Muscle of back (tissue), 3 donors: ENCODE measurements at regions not wholly inside any gene's neighbourhood (a gene's known extent, or its start where the extent isn't known, plus 50 kb on each side); places are given as distances from the start of the nearest gene placed in this dataset.
"Not testable (repeated sequence)": the region's sequence is repeated elsewhere in the genome, so short reads cannot be mapped to it uniquely, and the experiment has no call there.

Experiments used
- DNase-seq, 3 donors: peaks; one replicate each; pipeline versions ENCODE4 v3.0.0 to v3.0.0-alpha.2; 2013

- no peak for DNase-seq
These were observed 109.5 kb downstream of the SINHCAF start for GRCh38 chr12:31216479-31216878.

DNA sequence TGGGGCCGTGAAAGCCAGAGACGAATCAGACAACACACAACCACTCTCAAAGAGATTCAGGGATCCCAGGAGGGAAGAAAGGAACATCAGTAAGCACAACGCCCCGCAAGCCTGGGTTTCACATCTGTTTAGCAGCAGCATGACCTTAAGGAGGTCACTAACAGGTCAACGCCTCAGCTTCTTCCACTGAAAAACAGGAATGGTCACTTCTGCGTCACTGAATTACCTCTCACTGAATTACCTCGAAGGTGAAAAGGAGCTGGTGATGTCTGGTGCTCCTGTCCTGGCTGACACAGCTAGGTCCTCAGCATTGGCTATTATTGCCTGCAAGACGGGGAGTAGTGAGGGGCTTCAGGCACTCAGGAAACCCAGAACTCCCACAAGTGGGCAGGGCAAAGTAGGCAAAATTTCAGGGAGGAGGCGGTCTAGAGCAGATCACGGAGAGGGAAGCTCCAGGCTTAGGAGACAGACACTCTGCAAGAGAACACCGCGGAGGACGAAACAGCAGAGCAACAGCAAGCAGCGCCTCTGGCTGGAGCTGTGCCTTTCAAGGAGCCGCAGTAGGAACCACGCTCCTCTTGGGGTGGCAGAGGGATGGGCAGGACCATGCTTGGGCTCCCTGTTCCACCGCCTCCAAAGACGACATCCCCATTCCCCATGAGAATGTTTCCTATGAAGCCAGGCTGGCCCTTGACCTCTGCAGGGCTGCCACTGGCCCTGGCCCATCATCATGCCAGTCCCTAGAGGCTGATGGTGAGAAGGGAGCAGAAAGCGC lies 108.4 kb downstream of the SINHCAF start:
- no peak for DNase-seq

- DNase-seq: no peak
These were observed 107.5 kb downstream of the SINHCAF start for GRCh38 chr12:31218203-31219025.

DNA sequence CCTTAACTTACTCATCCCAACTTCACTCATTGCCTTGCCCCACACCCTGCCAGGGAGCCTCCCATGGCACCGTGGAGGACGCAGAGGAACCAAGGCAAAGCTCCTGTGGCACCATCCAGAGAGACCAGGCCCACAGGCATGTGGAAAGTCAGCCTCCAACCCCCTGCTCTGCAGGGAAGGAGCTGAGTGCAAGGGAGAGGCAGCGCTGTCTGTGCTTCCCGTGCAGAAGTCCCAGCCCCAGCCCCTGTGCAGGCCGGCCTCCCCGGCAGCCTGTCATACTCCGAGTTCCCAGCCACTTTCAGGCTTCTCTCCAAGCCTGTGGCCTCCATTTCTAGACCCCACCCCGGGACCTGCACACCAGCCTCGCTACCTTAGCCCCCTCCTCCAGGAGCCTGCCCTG lies 106.4 kb downstream of the SINHCAF start:
- no peak for DNase-seq

DNA sequence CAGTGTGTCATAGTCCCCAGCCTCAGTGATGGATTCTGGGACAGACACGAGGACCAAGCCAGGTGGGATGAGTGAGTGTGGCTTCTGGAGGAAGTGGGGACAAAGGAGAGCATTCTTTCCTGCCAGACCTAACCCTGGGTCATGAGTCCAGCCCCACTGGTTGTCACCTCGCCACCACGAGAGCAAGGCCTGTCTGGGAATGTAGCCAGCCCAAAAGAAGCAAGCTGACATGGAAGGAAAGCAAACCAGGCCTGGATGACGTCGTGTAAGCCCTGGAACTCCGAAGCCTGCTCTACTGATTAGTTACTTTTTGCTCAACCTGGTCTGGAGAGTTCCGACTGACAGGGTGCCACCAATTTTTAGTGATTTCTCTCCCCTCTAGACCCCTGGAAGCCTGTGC lies 105.9 kb downstream of the SINHCAF start:
- no peak for DNase-seq

GRCh38 chr12:31220633-31221550 lies 105.1 kb downstream of the SINHCAF start:
- DNase-seq: peak in 1 of 3 donors; percentile 34

DNA sequence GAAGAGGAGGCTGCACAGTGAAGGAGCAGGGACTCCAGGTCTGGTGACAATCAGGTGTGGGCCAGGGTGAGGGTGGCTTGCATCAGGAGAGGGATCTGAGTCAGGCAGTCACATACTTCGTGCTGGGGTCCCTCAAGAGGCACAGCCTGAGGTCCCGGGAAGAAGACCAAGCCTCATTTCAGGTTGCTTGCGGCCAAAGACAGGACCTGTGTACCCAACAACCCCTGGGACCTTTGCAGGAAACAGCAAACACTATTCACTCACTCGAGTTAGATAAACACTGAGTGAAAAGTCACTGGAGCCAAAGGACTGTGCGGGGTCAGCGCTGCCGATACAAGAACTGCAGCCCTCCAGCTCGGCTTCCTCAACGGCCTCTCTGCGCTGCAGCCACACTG lies 104.4 kb downstream of the SINHCAF start:
- DNase-seq: no peak

DNA sequence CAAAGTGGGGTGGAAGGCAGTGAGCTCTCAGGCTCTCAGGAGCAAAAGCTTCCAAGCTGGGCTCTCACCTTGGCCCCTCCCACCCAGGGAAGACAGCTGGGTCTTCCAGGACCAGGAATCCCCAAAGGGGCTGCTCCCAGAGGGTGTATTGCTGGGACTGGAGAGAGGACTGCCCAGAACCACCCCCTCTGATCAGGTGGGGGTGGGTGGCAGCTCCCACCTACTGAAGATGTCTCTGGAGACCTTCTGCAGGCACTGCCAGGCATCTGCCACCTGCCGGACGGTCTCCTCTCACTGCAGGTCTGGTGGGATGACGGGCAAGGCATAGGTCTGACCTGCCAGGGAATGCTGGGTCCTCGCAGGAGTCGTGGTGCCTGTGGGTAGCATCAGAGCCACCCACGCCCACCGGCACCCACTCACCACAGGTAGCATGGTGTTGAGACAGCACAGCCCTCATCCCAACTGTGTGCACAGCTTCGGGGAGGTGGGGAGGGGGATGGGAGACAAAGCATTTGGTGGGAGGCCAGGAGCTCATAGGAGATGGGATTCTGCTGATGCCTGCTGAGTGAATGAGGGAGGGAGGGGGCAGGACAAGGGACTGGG lies 103.2 kb downstream of the SINHCAF start:
- DNase-seq: no peak

DNA sequence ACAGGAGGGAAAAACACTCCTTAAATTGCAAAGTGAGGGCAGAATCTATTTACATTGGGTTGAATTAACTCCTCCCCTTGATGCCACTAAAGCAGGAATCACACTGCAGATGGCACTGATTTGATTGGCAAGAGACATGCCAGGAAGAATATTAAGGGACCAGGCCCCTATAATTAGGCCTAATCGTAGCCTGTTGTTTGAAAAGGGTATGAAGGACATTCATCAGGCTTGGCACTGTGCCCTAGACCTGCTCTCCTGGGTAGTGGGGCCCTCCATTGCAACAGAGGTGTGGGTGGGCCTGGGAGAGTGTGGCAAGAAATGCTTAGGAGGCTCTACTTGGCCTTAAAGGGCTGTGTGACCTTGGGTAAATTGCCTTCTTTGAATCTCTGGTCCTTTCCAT lies 102.3 kb downstream of the SINHCAF start:
- DNase-seq: not testable (repeated sequence)

- no peak for DNase-seq
These were observed 101.0 kb downstream of the SINHCAF start for GRCh38 chr12:31224768-31225448.

DNA sequence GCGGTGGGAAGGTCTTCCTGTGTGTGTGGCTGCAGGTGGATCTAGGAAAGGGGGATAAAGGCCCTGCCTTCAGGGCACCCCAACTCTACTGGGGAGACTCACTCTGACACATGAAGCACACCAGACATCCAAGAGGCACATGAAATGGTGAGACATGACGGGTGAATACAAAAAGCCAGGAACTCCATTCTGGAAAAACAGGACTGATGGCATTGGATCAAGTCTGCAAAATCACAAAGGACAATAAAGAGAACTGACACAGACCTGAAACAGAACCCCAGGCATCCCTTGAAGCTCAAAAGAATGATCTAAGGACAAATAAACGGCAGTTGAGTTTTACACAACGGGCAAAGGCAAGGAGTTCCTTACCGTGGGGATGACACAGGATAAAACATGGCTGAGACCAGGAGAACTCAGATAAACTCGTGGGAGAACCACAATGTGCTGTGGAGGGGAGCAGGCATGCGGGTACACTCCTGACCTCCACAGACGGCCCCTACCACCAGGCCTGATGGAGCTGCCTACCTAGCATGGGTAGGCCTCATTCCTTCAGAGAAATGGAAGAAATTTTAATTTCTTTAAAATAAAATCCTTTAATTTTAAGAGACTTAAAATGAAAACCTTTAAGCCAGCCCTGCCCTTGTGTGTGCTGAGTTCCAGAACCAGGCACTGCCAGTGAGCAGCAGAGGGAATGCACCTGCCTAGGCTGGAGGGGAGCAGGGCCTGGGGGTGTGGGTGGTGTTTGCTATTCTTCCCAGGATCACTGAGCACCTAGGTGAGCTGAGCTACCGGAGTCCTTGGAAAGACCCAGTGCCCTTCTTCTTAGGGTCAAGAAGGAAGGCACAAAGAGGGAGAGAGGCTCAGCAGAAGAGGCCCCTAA lies 100.1 kb downstream of the SINHCAF start:
- DNase-seq: no peak

- peak; percentile 23 to 59 (median 33) for DNase-seq
These were observed 99.3 kb downstream of the SINHCAF start for GRCh38 chr12:31226639-31227038.

GRCh38 chr12:31227401-31227981 lies 98.5 kb downstream of the SINHCAF start:
- DNase-seq: peak; percentile 23 to 56 (median 27)

DNA sequence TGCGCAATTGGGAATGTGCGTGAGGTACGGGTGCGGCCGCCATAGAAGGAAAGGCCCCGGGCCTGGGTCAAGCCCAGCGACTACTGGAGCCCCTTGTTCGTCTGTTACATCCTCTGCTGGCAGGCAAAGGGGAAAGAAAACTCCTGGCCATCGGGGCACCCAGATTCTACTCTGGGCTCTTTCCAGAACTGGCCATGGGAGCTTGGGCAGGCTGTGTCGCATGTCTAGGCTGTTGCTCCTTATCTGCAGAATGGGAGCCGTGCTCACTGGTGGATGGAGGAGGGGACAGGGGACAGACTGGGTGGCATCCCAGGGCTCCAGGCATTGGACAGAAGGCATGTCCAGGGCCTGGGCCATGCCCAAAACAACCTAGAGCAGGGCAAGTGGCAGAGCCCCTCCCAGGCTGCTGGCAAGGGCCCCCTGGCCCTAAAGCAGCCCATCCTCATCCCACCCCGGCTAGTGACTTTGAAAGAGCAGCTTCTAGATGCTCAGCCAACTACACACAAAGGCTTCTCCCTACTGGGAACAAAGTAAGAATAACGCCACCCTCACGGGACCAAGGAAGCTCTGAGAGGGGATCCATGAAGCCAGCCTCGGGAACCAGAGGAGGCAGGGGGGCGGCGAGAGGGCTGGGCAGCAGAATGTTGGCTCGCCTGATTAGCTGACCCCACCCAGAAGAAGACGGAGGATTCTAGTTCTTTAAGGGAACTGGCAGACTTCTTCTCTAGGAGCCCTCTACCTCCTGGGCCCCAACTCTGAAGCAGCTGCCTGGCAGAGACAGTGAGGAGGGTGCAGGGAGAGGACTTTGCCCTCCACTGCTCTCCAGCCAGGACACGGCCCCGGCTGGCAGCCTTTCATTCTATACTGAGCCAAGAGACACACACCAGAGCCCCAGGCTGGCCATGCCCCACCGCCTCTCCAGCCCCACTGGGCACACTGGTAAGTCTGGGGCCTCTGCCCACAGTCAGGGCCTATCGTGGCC lies 96.8 kb downstream of the SINHCAF start:
- peak; percentile 24 to 48 (median 37) for DNase-seq

- DNase-seq: no peak
These were observed 95.9 kb downstream of the SINHCAF start for GRCh38 chr12:31230004-31230403.
